DOHH2 (cell line): ENCODE measurements at regions not wholly inside any gene's neighbourhood (a gene's known extent, or its start where the extent isn't known, plus 50 kb on each side); places are given as distances from the start of the nearest gene placed in this dataset.

Experiments
- H3F3A ChIP-seq: fragments of 200-600 bp; sonication (generic), shearing (Covaris generic); 2 replicates; pipeline ENCODE4 v1.6.0; 2016; ENCODE audit warnings: antibody characterized with exemption, mild to moderate bottlenecking; ENCODE audit not compliant: control insufficient read depth, insufficient read depth
- H3K27ac ChIP-seq: fragments of 200-600 bp; sonication (generic); 2 replicates; pipeline ENCODE4 v1.5.1; 2014; ENCODE audit warnings: low read depth, mild to moderate bottlenecking, low read length, moderate library complexity
- H3K27me3 ChIP-seq: fragments of 200-600 bp; sonication (generic); 2 replicates; pipeline ENCODE4 v1.6.1; 2014; ENCODE audit warnings: mild to moderate bottlenecking, low read length, mixed read lengths; ENCODE audit not compliant: control insufficient read depth
- H3K36me3 ChIP-seq: fragments of 200-600 bp; sonication (generic); 2 replicates; pipeline ENCODE4 v1.6.1; 2014; ENCODE audit warnings: mild to moderate bottlenecking, low read length, moderate library complexity, mixed read lengths; ENCODE audit not compliant: control insufficient read depth
- H3K4me1 ChIP-seq: fragments of 200-600 bp; sonication (generic); 2 replicates; pipeline ENCODE4 v1.6.1; 2014; ENCODE audit warnings: mild to moderate bottlenecking, low read length, mixed read lengths; ENCODE audit not compliant: control insufficient read depth
- H3K4me2 ChIP-seq: fragments of 200-600 bp; sonication (generic); 2 replicates; pipeline ENCODE4 v1.6.0; 2014; ENCODE audit warnings: mild to moderate bottlenecking, low read length, moderate library complexity
- H3K4me3 ChIP-seq: fragments of 200-600 bp; sonication (generic); 2 replicates; pipeline ENCODE4 v1.5.1; 2014; ENCODE audit warnings: mild to moderate bottlenecking, low read length, mixed read lengths
- H3K79me2 ChIP-seq: fragments of 200-600 bp; sonication (generic); 2 replicates; pipeline ENCODE4 v1.6.1; 2014; ENCODE audit warnings: mild to moderate bottlenecking, low read length, mixed read lengths; ENCODE audit not compliant: control insufficient read depth
- H3K9me2 ChIP-seq: fragments of 200-600 bp; sonication (generic); replicated peaks from 2 replicates; pipeline ENCODE4 v1.6.1; 2014; ENCODE audit warnings: mild to moderate bottlenecking, low read length, mixed read lengths; ENCODE audit not compliant: control insufficient read depth
- H3K9me3 ChIP-seq: fragments of 200-600 bp; sonication (generic); 2 replicates; pipeline ENCODE4 v1.6.1; 2014; ENCODE audit warnings: antibody characterized with exemption, low read length, mixed read lengths; ENCODE audit not compliant: control insufficient read depth, insufficient read depth
- H4K20me1 ChIP-seq: fragments of 200-600 bp; sonication (generic); 2 replicates; pipeline ENCODE4 v1.6.0; 2014; ENCODE audit warnings: low read depth, mild to moderate bottlenecking, antibody characterized with exemption, low read length, moderate library complexity; ENCODE audit not compliant: control insufficient read depth, insufficient read depth
- CTCF ChIP-seq: fragments of 200-600 bp; sonication (generic); IDR thresholded peaks from one replicate; pipeline ENCODE4 v1.5.1; 2014; ENCODE audit warnings: antibody characterized with exemption, mild to moderate bottlenecking, low read depth, low read length; ENCODE audit not compliant: poor library complexity, severe bottlenecking
- EZH2phosphoT487 ChIP-seq: fragments of 200-600 bp; sonication (generic); IDR thresholded peaks from 2 replicates; pipeline ENCODE4 v1.6.1; 2017; ENCODE audit warnings: borderline replicate concordance, mild to moderate bottlenecking, antibody characterized with exemption, low read length, moderate library complexity, mixed read lengths

DNA sequence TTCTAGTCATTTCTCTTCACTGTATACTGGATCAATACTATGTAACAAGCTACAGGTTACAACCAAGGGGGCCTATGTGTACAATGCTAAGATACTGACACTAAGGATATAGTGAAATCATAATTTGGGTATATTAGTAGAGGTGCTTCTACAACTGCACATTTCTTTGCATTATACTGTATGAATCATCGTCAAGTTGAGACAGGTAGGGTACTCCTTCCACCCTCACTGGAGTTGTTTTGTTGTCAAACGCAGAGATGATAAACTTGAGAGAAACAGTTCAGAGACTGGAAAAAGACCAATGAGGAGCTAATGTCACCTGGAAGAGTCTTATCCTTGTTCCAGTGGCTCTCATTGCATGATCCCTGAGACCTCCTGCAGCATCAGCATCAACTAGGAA lies 208.2 kb upstream of the PRPS1L1 start:
- H4K20me1 ChIP-seq: no peaks in the 10 kb centered on the region
- H3K4me1 ChIP-seq: no peaks in the 10 kb centered on the region
- no peaks in the 10 kb centered on the region for H3F3A ChIP-seq
- TF ChIP-seq CTCF: no peak
- no peak for TF ChIP-seq EZH2phosphoT487
- H3K4me3 ChIP-seq: no peak overlapping the region
- H3K4me2 ChIP-seq: no peak overlapping the region
- no peaks in the 10 kb centered on the region for H3K36me3 ChIP-seq
- no peaks in the 10 kb centered on the region for H3K79me2 ChIP-seq
- H3K27me3 ChIP-seq: peaks cover 8% of the 10 kb centered on the region; the same call in 1 of the 2 replicates
- H3K9me3 ChIP-seq: no peaks in the 10 kb centered on the region
- no peaks in the 10 kb centered on the region for H3K9me2 ChIP-seq
- no peak overlapping the region for H3K27ac ChIP-seq

GRCh38 chr7:18239212-18239611 lies 211.6 kb upstream of the PRPS1L1 start:
- no peaks in the 10 kb centered on the region for H3K4me1 ChIP-seq
- H3F3A ChIP-seq: no peaks in the 10 kb centered on the region
- no peak overlapping the region for H3K4me3 ChIP-seq
- H3K79me2 ChIP-seq: no peaks in the 10 kb centered on the region
- H3K36me3 ChIP-seq: no peaks in the 10 kb centered on the region
- H3K9me3 ChIP-seq: no peaks in the 10 kb centered on the region
- H3K4me2 ChIP-seq: no peak overlapping the region
- TF ChIP-seq EZH2phosphoT487: no peak
- TF ChIP-seq CTCF: no peak
- no peaks in the 10 kb centered on the region for H3K9me2 ChIP-seq
- no peaks in the 10 kb centered on the region for H4K20me1 ChIP-seq
- H3K27me3 ChIP-seq: 0 out of 2 replicates have a peak, but pooled peaks cover 6% of the 10 kb centered on the region
- H3K27ac ChIP-seq: no peak overlapping the region

DNA sequence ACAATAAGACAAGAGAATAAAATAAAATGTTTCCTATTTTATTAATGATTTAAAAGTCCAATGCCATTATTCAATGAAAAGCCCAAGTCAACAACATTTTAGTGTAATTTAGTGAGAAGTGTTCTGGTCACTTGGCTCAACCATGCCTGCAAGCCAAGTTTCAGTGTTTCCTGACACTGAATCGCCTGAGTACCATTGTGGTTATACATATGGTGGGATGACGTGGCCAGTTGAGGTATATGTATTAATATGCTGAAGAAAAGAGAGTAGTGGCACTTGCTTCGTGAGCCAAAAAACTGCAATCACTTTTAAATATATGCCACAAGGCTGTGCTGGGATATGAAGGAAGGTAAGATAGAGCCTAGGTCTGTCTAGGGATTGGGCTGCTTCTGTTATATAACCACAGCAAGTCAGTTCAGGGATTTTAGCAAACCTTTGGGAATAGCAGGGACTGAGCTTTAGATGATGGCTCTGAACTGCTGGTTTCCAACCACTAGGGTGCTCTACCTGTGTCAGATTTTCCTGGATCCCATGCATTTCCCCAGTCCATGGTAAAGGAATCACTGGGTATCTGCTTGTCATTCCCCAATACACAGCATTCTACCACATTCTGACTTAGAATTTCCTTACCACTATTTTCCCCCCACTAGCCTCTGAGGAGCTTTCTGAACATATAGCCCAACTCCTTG lies 214.0 kb upstream of the PRPS1L1 start:
- Histone ChIP-seq H3F3A (no peaks in the 10 kb centered on the region), H3K36me3 (no peaks in the 10 kb centered on the region), H3K4me2 (no peak overlapping the region), H3K4me3 (no peak overlapping the region), H3K9me3 (no peaks in the 10 kb centered on the region), H3K27ac (no peak overlapping the region), H3K79me2 (no peaks in the 10 kb centered on the region), H3K27me3 (0 out of 2 replicates have a peak, but pooled peaks cover 6% of the 10 kb centered on the region), H3K4me1 (no peaks in the 10 kb centered on the region), H4K20me1 (no peaks in the 10 kb centered on the region), H3K9me2 (no peaks in the 10 kb centered on the region)
- TF ChIP-seq EZH2phosphoT487: no peak
- peak; percentile 15 for TF ChIP-seq CTCF
